Keratinocyte (primary cell): ENCODE measurements at regions not wholly inside any gene's neighbourhood (a gene's known extent, or its start where the extent isn't known, plus 50 kb on each side); places are given as distances from the start of the nearest gene placed in this dataset.

ENCODE experiments used
- DNase-seq: peaks from one replicate; pipeline ENCODE4 v3.0.0-alpha.2; 2011; ENCODE audit warnings: low read depth, missing footprints, low spot score
- FAIRE-seq: peaks from 2 replicates; lab custom pipeline; 2011; peaks lifted over from hg19 to GRCh38; lab: Jason Lieb, UNC
- H2AFZ ChIP-seq: 2 replicates; pipeline ENCODE4 v1.6.0; 2012; ENCODE audit warnings: low read length, control low read depth, inconsistent platforms; ENCODE audit not compliant: control insufficient read depth
- H3K27ac ChIP-seq: 2 replicates; pipeline ENCODE4 v1.5.1; 2011; ENCODE audit warnings: low read length; ENCODE audit not compliant: control insufficient read depth, insufficient read depth
- H3K27me3 ChIP-seq: 3 replicates; pipeline ENCODE4 v1.6.0; 2011; ENCODE audit warnings: low read length; ENCODE audit not compliant: control insufficient read depth, insufficient read depth; ENCODE audit errors: extremely low read depth
- H3K36me3 ChIP-seq, 2 experiments: 2 replicates in 1 of 2; 3 replicates in 1 of 2; pipeline ENCODE4 v1.5.1; 2011; ENCODE audit warnings: low read length in 2 of 2, mild to moderate bottlenecking in 1 of 2; ENCODE audit not compliant: control insufficient read depth in 2 of 2, insufficient read depth in 2 of 2; ENCODE audit errors: extremely low read depth in 1 of 2
- H3K4me1 ChIP-seq: 3 replicates; pipeline ENCODE4 v1.5.1; 2011; ENCODE audit warnings: low read length; ENCODE audit not compliant: control insufficient read depth, insufficient read depth; ENCODE audit errors: extremely low read depth
- H3K4me2 ChIP-seq: 3 replicates; pipeline ENCODE4 v1.6.0; 2011; ENCODE audit warnings: low read depth, low read length; ENCODE audit not compliant: control insufficient read depth, insufficient read depth; ENCODE audit errors: extremely low read depth
- H3K4me3 ChIP-seq, 3 experiments: fragments of 200-600 bp in 1 of 3; sonication (generic) in 1 of 3; 2 replicates in 2 of 3; 3 replicates in 1 of 3; pipeline ENCODE4 v1.5.1; 2011 to 2016; ENCODE audit warnings: low read length in 3 of 3, mild to moderate bottlenecking in 3 of 3, control low read depth in 2 of 3, inconsistent platforms in 1 of 3, low read depth in 1 of 3, mixed read lengths in 1 of 3, mixed run types in 1 of 3, moderate library complexity in 1 of 3; ENCODE audit not compliant: control insufficient read depth in 2 of 3, insufficient read depth in 2 of 3; ENCODE audit errors: extremely low read depth in 1 of 3
- H3K79me2 ChIP-seq: 2 replicates; pipeline ENCODE4 v1.6.0; 2012; ENCODE audit warnings: low read length; ENCODE audit not compliant: control insufficient read depth, insufficient read depth
- H3K9ac ChIP-seq: 3 replicates; pipeline ENCODE4 v1.6.0; 2011; ENCODE audit warnings: low read length; ENCODE audit not compliant: control insufficient read depth, insufficient read depth; ENCODE audit errors: extremely low read depth
- H3K9me1 ChIP-seq: 3 replicates; pipeline ENCODE4 v1.6.0; 2011; ENCODE audit warnings: low read length; ENCODE audit not compliant: control insufficient read depth, insufficient read depth; ENCODE audit errors: extremely low read depth
- H3K9me3 ChIP-seq: 2 replicates; pipeline ENCODE4 v1.5.1; 2012; ENCODE audit warnings: low read depth, low read length; ENCODE audit not compliant: control insufficient read depth
- H4K20me1 ChIP-seq: 3 replicates; pipeline ENCODE4 v1.6.0; 2011; ENCODE audit warnings: low read length; ENCODE audit not compliant: control insufficient read depth, insufficient read depth; ENCODE audit errors: extremely low read depth
- CTCF ChIP-seq, 3 experiments: IDR thresholded peaks in 1 of 3; conservative IDR thresholded peaks in 1 of 3; optimal IDR thresholded peaks in 1 of 3; 2 replicates in 2 of 3; 3 replicates in 1 of 3; pipeline versions ENCODE3 to v1.5.1; 2011; ENCODE audit warnings: low read length in 3 of 3, mild to moderate bottlenecking in 3 of 3, moderate library complexity in 2 of 3, control low read depth in 1 of 3, inconsistent platforms in 1 of 3; ENCODE audit not compliant: insufficient read depth in 2 of 3; ENCODE audit errors: extremely low read depth in 1 of 3
- EZH2 ChIP-seq: IDR thresholded peaks from one replicate; pipeline ENCODE4 v1.6.1; 2012; ENCODE audit warnings: inconsistent platforms, mild to moderate bottlenecking, low read length, moderate library complexity
- dilution Hi-C: fragments of 300-500 bp; cut with MboI; formaldehyde crosslinking; loops from one replicate; pipeline ENCODE4 v1.7.0; 2020; ENCODE audit warnings: low sequenced_read_pairs; ENCODE audit not compliant: extremely low pct_ligation_motif_present

DNA sequence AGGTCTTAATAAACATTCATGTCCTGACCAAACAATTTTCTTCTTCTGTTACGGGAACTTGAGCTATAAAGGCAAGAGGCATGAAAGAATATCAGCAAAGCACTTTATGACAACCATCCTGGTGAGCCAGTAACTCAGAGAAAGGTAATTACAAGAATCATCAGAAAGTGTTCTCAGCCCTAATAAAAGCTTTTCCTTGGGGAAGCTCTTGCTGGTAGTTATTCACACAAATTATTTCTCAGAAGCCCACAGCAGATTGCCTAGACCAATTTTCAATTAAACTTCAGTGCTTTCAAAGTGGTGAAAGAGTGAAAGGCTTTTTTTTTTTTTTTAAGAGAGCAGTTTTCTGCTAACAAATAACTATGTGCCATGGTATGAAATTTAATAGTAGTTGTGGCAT lies 60.9 kb upstream of the PEX5L start:
- Histone ChIP-seq H3K9me3 (no peaks in the 10 kb centered on the region), H3K4me3 (no peak overlapping the region), H3K79me2 (no peaks in the 10 kb centered on the region), H3K36me3 (no peaks in the 10 kb centered on the region), H3K27ac (no peak overlapping the region), H3K4me1 (no peaks in the 10 kb centered on the region), H2AFZ (no peak overlapping the region), H3K27me3 (no peaks in the 10 kb centered on the region), H3K9ac (no peak overlapping the region), H3K9me1 (no peaks in the 10 kb centered on the region), H4K20me1 (no peaks in the 10 kb centered on the region), H3K4me2 (no peak overlapping the region)
- dilution Hi-C loops = no loop called here
- DNase-seq = no peak
- no peak for FAIRE-seq
- TF ChIP-seq EZH2 (no peak), CTCF (optimal IDR thresholded peaks at IDR 0.05 in 1 of 3, IDR thresholded peaks at IDR 0.05 in 1 of 3, conservative IDR thresholded peaks at IDR 0.05 in 1 of 3; ENCODE audit: extremely low read depth in 1 of 3, insufficient read depth in 2 of 3, low read length in 3 of 3) (no peak)

DNA sequence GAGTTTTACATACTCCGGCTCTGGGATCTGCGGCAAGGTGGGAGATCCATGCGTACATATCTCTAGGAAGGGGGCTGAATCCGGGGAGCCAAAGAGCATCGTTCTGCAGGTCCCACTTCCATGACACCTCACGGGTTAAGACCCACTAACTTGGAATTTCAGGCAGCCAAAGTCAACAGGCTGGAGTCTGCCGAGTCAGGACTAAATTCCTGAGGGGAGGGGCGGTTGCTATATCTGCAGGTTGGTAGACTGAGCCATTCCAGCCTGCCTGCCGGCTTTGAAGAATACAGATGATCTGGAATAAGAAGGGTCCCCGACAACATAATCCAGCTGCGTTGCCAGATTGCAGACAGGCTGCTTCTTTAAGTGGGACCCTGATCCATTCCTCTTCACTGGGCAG lies 65.4 kb upstream of the PEX5L start:
- H3K4me1 ChIP-seq = no peaks in the 10 kb centered on the region
- dilution Hi-C loops = no loop called here
- H3K9ac ChIP-seq = no peak overlapping the region
- FAIRE-seq = no peak
- H3K36me3 ChIP-seq = no peaks in the 10 kb centered on the region
- H3K4me2 ChIP-seq = no peak overlapping the region
- no peak overlapping the region for H3K27ac ChIP-seq
- no peaks in the 10 kb centered on the region for H3K9me3 ChIP-seq
- no peaks in the 10 kb centered on the region for H3K27me3 ChIP-seq
- TF ChIP-seq EZH2 = no peak
- no peak for TF ChIP-seq CTCF (optimal IDR thresholded peaks at IDR 0.05 in 1 of 3, IDR thresholded peaks at IDR 0.05 in 1 of 3, conservative IDR thresholded peaks at IDR 0.05 in 1 of 3; ENCODE audit: extremely low read depth in 1 of 3, insufficient read depth in 2 of 3, low read length in 3 of 3)
- no peaks in the 10 kb centered on the region for H3K9me1 ChIP-seq
- no peaks in the 10 kb centered on the region for H3K79me2 ChIP-seq
- H3K4me3 ChIP-seq = no peak overlapping the region
- no peak overlapping the region for H2AFZ ChIP-seq
- no peaks in the 10 kb centered on the region for H4K20me1 ChIP-seq
- no peak for DNase-seq
